Effector CD8-positive, alpha-beta T cell (primary cell): ENCODE measurements at regions not wholly inside any gene's neighbourhood (a gene's known extent, or its start where the extent isn't known, plus 50 kb on each side); places are given as distances from the start of the nearest gene placed in this dataset.

Source experiments
- DNase-seq: peaks from one replicate; lab custom pipeline; 2025; lab: John Stamatoyannopoulos, UW

- no peak for DNase-seq
Observed at GRCh38 chr21:27647401-27647800, 680.5 kb upstream of the ADAMTS5 start.

- no peak for DNase-seq
Observed at GRCh38 chr21:27646691-27647090, 679.8 kb upstream of the ADAMTS5 start.

DNA sequence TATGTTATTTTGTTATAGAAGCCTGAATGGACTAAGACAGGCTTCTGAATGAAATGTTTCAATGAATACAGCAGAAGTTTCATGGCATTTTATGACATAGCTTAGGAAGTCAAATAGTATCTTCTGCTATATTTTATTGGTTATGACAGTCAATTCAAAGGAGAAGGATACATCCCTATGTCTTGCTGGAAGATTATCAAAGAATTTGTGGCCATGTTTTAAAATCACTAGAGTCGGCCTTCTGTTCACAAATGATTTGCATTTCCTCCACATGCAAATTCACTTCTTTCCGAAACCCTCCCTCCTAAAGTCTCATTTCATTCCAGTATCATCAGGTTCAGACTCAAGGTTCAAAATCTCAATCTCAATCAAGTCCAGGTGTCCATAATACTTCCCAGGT, 679.2 kb upstream of the ADAMTS5 start:
- no peak for DNase-seq

- DNase-seq: no peak
Observed at GRCh38 chr21:27645285-27645684, 678.4 kb upstream of the ADAMTS5 start.

- DNase-seq: no peak
Observed at GRCh38 chr21:27643326-27643725, 676.4 kb upstream of the ADAMTS5 start.

GRCh38 chr21:27639286-27639685, 672.4 kb upstream of the ADAMTS5 start:
- DNase-seq: no peak

GRCh38 chr21:27636656-27637055, 669.8 kb upstream of the ADAMTS5 start:
- no peak for DNase-seq

DNA sequence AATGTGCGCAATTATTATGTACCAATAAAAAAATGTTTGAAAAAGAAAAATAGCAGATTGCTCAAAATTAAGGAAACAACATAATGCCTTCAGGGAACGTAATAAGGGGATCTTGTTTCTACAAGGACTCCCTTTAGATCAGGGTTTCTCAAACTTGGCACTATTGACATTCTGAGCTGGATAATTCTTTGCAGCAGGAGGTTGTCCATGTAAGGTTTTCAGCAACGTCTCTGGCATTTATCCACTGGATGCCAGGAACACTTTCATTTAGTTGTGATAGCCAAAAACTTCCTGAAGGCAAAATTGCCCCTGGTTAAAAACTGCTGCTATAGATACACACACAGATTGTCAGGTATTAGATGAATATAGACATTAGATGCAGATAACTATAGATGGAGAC, 666.7 kb upstream of the ADAMTS5 start:
- no peak for DNase-seq

DNA sequence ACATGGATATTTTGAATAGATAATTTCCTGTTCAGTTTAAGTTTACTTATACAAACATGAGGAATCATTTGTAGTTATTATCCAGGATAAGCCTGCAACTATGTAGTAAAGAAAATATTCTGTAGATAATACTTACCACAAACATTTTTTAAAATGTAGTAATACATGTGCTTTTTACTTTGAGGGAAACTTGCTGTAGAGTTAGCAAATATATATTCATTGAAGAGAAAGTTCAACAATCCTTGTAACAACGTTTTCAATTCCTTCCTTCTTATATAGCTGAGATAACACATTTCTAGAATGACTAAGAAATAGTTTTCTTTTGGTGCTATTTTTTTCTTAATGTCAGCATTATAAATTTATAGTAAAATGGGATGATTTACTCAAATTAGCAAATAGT, 664.6 kb upstream of the ADAMTS5 start:
- DNase-seq: no peak

- no peak for DNase-seq
Observed at GRCh38 chr21:27622631-27623030, 655.7 kb upstream of the ADAMTS5 start.

DNA sequence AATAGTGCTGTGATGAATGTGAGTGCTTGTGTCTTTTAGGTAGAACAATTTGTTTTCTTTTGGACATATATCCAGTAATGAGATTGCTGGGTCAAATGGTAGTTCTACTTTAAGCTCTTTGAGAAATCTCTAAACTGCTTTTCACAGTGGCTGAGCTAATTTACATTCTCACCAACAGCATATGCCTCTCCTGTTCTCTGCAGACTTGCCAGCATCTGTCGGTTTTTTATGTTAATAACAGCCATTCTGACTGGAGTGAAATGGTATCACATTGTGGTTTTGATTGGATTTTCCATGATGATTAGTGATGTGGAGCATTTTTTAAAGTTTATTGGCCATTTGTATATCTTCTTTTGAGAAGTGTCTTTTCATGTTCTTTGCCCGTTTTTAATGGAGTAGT, 647.3 kb upstream of the ADAMTS5 start:
- no peak for DNase-seq

GRCh38 chr21:27606422-27606821, 639.5 kb upstream of the ADAMTS5 start:
- DNase-seq: no peak

DNA sequence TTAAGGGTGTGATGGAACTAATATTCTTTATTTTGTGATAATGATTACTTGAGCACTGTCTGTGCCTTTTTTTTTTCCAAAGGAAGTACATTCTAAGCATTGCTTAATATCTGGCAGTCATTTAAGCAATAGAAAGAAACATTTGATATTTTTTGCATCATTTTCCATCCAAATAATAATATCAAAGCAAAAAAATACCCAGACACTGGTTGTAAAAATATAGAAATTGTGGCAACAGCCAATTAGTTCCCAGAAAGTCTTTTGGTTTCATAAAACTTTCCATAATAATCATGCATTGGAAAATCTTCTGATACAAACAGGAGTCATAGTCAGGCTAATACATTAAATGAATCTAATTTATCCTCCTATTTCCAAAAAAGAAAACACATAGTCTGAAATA, 629.3 kb upstream of the ADAMTS5 start:
- no peak for DNase-seq

DNA sequence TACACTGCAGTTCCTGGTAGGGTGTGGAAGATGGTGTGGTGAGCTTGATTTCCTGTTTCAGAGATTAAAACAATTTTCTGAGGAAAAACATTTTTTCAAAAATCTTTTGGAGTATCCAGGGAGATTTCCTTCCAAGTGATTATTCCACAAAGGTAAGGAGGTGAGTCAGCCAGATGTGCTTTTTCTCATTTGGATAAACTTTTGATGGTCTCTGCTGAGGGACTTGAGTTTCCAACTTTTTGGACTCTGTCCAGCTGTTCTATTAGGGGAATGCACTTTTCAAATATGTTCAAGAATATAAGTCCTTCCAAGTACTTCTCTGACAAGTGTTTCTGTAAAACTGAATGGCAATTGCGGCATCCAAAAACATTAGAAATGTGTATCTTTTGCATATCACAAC, 628.8 kb upstream of the ADAMTS5 start:
- DNase-seq: no peak

GRCh38 chr21:27590271-27590670, 623.4 kb upstream of the ADAMTS5 start:
- no peak for DNase-seq

DNA sequence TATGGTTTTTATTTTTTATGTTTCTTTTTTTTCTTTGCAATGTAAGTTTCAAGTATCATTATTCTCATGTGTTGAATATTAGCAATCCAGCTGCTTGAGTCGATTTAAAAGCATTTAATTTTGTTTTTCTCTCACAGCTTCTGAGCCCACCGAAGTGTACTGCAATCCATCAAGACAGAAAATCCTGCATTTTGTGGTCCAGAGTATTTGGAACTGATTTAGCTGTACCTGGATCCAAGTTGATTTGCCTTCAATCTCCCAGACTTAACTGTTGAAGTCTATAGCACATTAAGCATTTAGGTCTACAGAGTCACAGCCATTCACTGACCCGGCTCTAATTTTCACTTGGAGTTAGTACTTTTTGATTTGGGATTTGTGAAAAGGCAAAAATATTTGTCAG, 622.9 kb upstream of the ADAMTS5 start:
- DNase-seq: no peak

DNA sequence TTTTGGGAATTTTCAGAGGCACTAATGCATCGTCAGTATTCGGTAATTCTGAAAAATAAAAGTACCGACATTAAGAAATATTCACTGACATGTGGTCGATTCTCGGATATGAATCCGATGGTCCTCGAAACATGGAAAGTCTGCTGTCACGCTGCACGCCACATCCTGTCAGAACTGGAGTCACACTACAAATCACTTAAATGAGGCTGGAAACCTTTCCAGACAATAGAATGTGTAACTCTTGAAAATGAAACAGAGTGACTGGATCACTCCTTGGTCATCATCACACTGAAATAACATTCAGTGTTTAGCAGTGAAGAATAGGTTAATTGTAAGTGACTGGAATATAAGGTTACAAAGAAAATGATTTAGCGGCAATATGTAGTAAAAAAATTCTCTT, 620.1 kb upstream of the ADAMTS5 start:
- no peak for DNase-seq

- DNase-seq: no peak
Observed at GRCh38 chr21:27586326-27586725, 619.4 kb upstream of the ADAMTS5 start.

GRCh38 chr21:27584256-27584655, 617.4 kb upstream of the ADAMTS5 start:
- no peak for DNase-seq

- DNase-seq: no peak
Observed at GRCh38 chr21:27582948-27583430, 616.1 kb upstream of the ADAMTS5 start.

GRCh38 chr21:27582246-27582947, 615.5 kb upstream of the ADAMTS5 start:
- DNase-seq: no peak

DNA sequence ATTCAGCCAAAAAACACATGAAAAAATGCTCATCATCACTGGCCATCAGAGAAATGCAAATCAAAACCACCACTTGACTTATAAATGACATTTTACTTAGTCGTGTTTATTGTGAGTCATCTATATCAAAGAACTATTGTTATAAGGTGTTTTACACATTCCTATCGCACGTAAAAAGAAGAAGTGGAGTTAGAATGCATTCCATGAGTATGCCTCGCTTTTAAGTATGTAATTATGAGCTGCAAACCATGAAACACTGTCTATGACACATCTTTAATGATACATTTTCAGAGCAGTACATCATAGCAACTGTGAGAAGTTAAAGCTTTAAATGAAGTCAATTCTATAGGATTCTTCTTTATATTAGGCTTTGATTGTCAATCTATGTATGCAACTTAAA, 614.3 kb upstream of the ADAMTS5 start:
- no peak for DNase-seq

- no peak for DNase-seq
Observed at GRCh38 chr21:27580276-27580675, 613.4 kb upstream of the ADAMTS5 start.

GRCh38 chr21:27578741-27579265, 611.9 kb upstream of the ADAMTS5 start:
- DNase-seq: no peak
